HL-60 (cell line): ENCODE measurements at regions not wholly inside any gene's neighbourhood (a gene's known extent, or its start where the extent isn't known, plus 50 kb on each side); places are given as distances from the start of the nearest gene placed in this dataset.

Experiments
- DNase-seq, 2 experiments: peaks; one replicate each; pipeline ENCODE4 v3.0.0-alpha.2; 2010 to 2020; ENCODE audit warnings: low read depth in 1 of 2, low spot score in 1 of 2
- H3K27ac ChIP-seq: fragments of 250-450 bp; sonication (Bioruptor Pico); replicated peaks from 2 replicates; pipeline ENCODE4 v1.5.1; 2020; ENCODE audit warnings: mild to moderate bottlenecking, moderate library complexity
- H3K27me3 ChIP-seq: fragments of 250-450 bp; sonication (Bioruptor Pico); 2 replicates; pipeline ENCODE4 v1.5.1; 2021; ENCODE audit warnings: mild to moderate bottlenecking, moderate library complexity; ENCODE audit not compliant: insufficient read depth, poor library complexity, severe bottlenecking
- H3K4me3 ChIP-seq: replicated peaks from 2 replicates; pipeline ENCODE4 v1.5.1; 2011; ENCODE audit warnings: mild to moderate bottlenecking, control low read depth, low read length; ENCODE audit not compliant: insufficient read depth
- CTCF ChIP-seq: IDR thresholded peaks from one replicate; pipeline ENCODE4 v1.5.1; 2011; ENCODE audit warnings: low read length, control low read depth, inconsistent platforms; ENCODE audit not compliant: insufficient read depth
- GABPA ChIP-seq: IDR thresholded peaks from 2 replicates; pipeline ENCODE4 v1.6.1; 2012; ENCODE audit warnings: low read depth
- POLR2AphosphoS5 ChIP-seq: IDR thresholded peaks from 2 replicates; pipeline ENCODE4 v1.6.1; 2012; ENCODE audit warnings: low read depth
- REST ChIP-seq: IDR thresholded peaks from 2 replicates; pipeline ENCODE4 v1.6.1; 2012; ENCODE audit warnings: low read depth; ENCODE audit not compliant: insufficient replicate concordance
- SPI1 ChIP-seq: IDR thresholded peaks from 2 replicates; pipeline ENCODE4 v1.6.1; 2012; ENCODE audit warnings: low read depth, mild to moderate bottlenecking, borderline replicate concordance

GRCh38 chr11:70812472-70812871, 414.1 kb downstream of the CTTN start:
- Histone ChIP-seq H3K27me3 (no peaks in the 10 kb centered on the region), H3K27ac (no peak overlapping the region)

GRCh38 chr11:70813651-70814050, 415.3 kb downstream of the CTTN start:
- DNase-seq: no peak
- no peak overlapping the region for H3K27ac ChIP-seq
- TF ChIP-seq SPI1 (no peak), REST (no peak), GABPA (no peak), CTCF (no peak), POLR2AphosphoS5 (no peak)

More at GRCh38 chr11:70812472-70812871, 414.1 kb downstream of the CTTN start:
- no peak overlapping the region for H3K4me3 ChIP-seq
- DNase-seq: no peak
- TF ChIP-seq CTCF (no peak), REST (no peak), GABPA (no peak), POLR2AphosphoS5 (no peak), SPI1 (no peak)

GRCh38 chr11:70815485-70815832, 417.1 kb downstream of the CTTN start:
- Histone ChIP-seq H3K27ac (no peak overlapping the region), H3K27me3 (no peaks in the 10 kb centered on the region), H3K4me3 (no peak overlapping the region)
- TF ChIP-seq GABPA: no peak
- TF ChIP-seq POLR2AphosphoS5: no peak
- TF ChIP-seq REST: no peak
- no peak for TF ChIP-seq SPI1
- TF ChIP-seq CTCF: no peak
- no peak for DNase-seq

More at GRCh38 chr11:70813651-70814050, 415.3 kb downstream of the CTTN start:
- no peak overlapping the region for H3K4me3 ChIP-seq
- H3K27me3 ChIP-seq: no peaks in the 10 kb centered on the region
